ENCODE measurements at regions not wholly inside any gene's neighbourhood (a gene's known extent, or its start where the extent isn't known, plus 50 kb on each side); places are given as distances from the start of the nearest gene placed in this dataset.

- no peaks in the 10 kb centered on the region for H3K4me1 Mint-ChIP-seq (ENCODE audit: low read depth, unreplicated experiment)
- CTCF ChIA-PET, result no interaction called here
- DNase-seq, result no peak
- TF ChIP-seq CTCF (IDR thresholded peaks at IDR 0.05; ENCODE audit: unreplicated experiment), result no peak
- no peaks in the 10 kb centered on the region for H3K27me3 Mint-ChIP-seq (ENCODE audit: unreplicated experiment)
- no TSS peak for BruUV-seq (replicated peaks)
- H3K36me3 Mint-ChIP-seq (ENCODE audit: insufficient read depth, unreplicated experiment), result no peaks in the 10 kb centered on the region
- no peak overlapping the region for H3K27ac Mint-ChIP-seq (ENCODE audit: unreplicated experiment)
- H3K9me3 Mint-ChIP-seq (ENCODE audit: low read depth, unreplicated experiment), result peaks cover 3% of the 10 kb centered on the region
- intact Hi-C loops (cut with micrococcal nuclease; ENCODE audit: unreplicated experiment), result no loop called here
- no peak overlapping the region for H3K4me3 Mint-ChIP-seq (ENCODE audit: low read depth, unreplicated experiment)
Observed at GRCh38 chr12:87920139-87920538, 109.1 kb downstream of the C12orf50 start.

GRCh38 chr12:87901457-87901856, 127.7 kb downstream of the C12orf50 start:
- no peak for DNase-seq
- Mint-ChIP-seq H3K27ac (ENCODE audit: unreplicated experiment) (no peak overlapping the region), H3K36me3 (ENCODE audit: insufficient read depth, unreplicated experiment) (no peaks in the 10 kb centered on the region), H3K9me3 (ENCODE audit: low read depth, unreplicated experiment) (no peaks in the 10 kb centered on the region), H3K27me3 (ENCODE audit: unreplicated experiment) (no peaks in the 10 kb centered on the region), H3K4me1 (ENCODE audit: low read depth, unreplicated experiment) (no peaks in the 10 kb centered on the region), H3K4me3 (ENCODE audit: low read depth, unreplicated experiment) (no peak overlapping the region)
- BruUV-seq (replicated peaks), result no TSS peak
- intact Hi-C loops (cut with micrococcal nuclease; ENCODE audit: unreplicated experiment), result no loop called here
- no peak for TF ChIP-seq CTCF (IDR thresholded peaks at IDR 0.05; ENCODE audit: unreplicated experiment)
- CTCF ChIA-PET, result no interaction called here

GRCh38 chr12:87897662-87898061, 131.5 kb downstream of the C12orf50 start:
- Mint-ChIP-seq H3K4me1 (ENCODE audit: low read depth, unreplicated experiment) (no peaks in the 10 kb centered on the region), H3K27me3 (ENCODE audit: unreplicated experiment) (no peaks in the 10 kb centered on the region), H3K4me3 (ENCODE audit: low read depth, unreplicated experiment) (no peak overlapping the region), H3K9me3 (ENCODE audit: low read depth, unreplicated experiment) (peaks cover 3% of the 10 kb centered on the region), H3K27ac (ENCODE audit: unreplicated experiment) (no peak overlapping the region), H3K36me3 (ENCODE audit: insufficient read depth, unreplicated experiment) (no peaks in the 10 kb centered on the region)
- TF ChIP-seq CTCF (IDR thresholded peaks at IDR 0.05; ENCODE audit: unreplicated experiment), result no peak
- intact Hi-C loops (cut with micrococcal nuclease; ENCODE audit: unreplicated experiment), result no loop called here
- CTCF ChIA-PET, result no interaction called here
- no peak for DNase-seq
- no TSS peak for BruUV-seq (replicated peaks)

GRCh38 chr12:87883806-87884205, 145.4 kb downstream of the C12orf50 start:
- Mint-ChIP-seq H3K4me3 (ENCODE audit: low read depth, unreplicated experiment) (no peak overlapping the region), H3K9me3 (ENCODE audit: low read depth, unreplicated experiment) (no peaks in the 10 kb centered on the region), H3K27ac (ENCODE audit: unreplicated experiment) (no peak overlapping the region), H3K4me1 (ENCODE audit: low read depth, unreplicated experiment) (no peaks in the 10 kb centered on the region), H3K36me3 (ENCODE audit: insufficient read depth, unreplicated experiment) (no peaks in the 10 kb centered on the region), H3K27me3 (ENCODE audit: unreplicated experiment) (no peaks in the 10 kb centered on the region)
- BruUV-seq (replicated peaks), result no TSS peak
- no peak for TF ChIP-seq CTCF (IDR thresholded peaks at IDR 0.05; ENCODE audit: unreplicated experiment)
- intact Hi-C loops (cut with micrococcal nuclease; ENCODE audit: unreplicated experiment), result no loop called here
- CTCF ChIA-PET, result no interaction called here
- no peak for DNase-seq

- TF ChIP-seq CTCF (IDR thresholded peaks at IDR 0.05; ENCODE audit: unreplicated experiment), result no peak
- Mint-ChIP-seq H3K36me3 (ENCODE audit: insufficient read depth, unreplicated experiment) (no peaks in the 10 kb centered on the region), H3K27me3 (ENCODE audit: unreplicated experiment) (no peaks in the 10 kb centered on the region), H3K27ac (ENCODE audit: unreplicated experiment) (no peak overlapping the region), H3K9me3 (ENCODE audit: low read depth, unreplicated experiment) (no peaks in the 10 kb centered on the region), H3K4me1 (ENCODE audit: low read depth, unreplicated experiment) (no peaks in the 10 kb centered on the region), H3K4me3 (ENCODE audit: low read depth, unreplicated experiment) (no peak overlapping the region)
- no TSS peak for BruUV-seq (replicated peaks)
- intact Hi-C loops (cut with micrococcal nuclease; ENCODE audit: unreplicated experiment), result no loop called here
- CTCF ChIA-PET, result no interaction called here
- no peak for DNase-seq
Observed at GRCh38 chr12:87879141-87879540, 150.1 kb downstream of the C12orf50 start.
